Suprapubic skin (tissue), 4 donors: ENCODE measurements at regions not wholly inside any gene's neighbourhood (a gene's known extent, or its start where the extent isn't known, plus 50 kb on each side); places are given as distances from the start of the nearest gene placed in this dataset.

ENCODE experiments used
- CTCF ChIP-seq, 2 donors: fragments of 200-600 bp in 1 of 2; fragments of 450-650 bp in 1 of 2; sonication (generic) in 1 of 2; IDR thresholded peaks; one replicate each; pipeline ENCODE4 v1.5.1; 2016 to 2019; ENCODE audit warnings: antibody characterized with exemption in 2 of 2, mild to moderate bottlenecking in 1 of 2, moderate library complexity in 1 of 2
- EP300 ChIP-seq: sonication (generic); formaldehyde crosslinking; IDR thresholded peaks from one replicate; pipeline ENCODE4 v1.6.1; 2017; ENCODE audit warnings: antibody characterized with exemption
- POLR2A ChIP-seq, 2 donors: fragments of 450-650 bp; IDR thresholded peaks; one replicate each; pipeline ENCODE4 v1.6.1; 2017; ENCODE audit warnings: antibody characterized with exemption in 2 of 2, mild to moderate bottlenecking in 2 of 2, moderate library complexity in 2 of 2
- POLR2AphosphoS5 ChIP-seq, 3 donors: sonication (generic); formaldehyde crosslinking; IDR thresholded peaks; one replicate each; pipeline ENCODE4 v1.6.1; 2017; ENCODE audit warnings: antibody characterized with exemption in 3 of 3

- no peak for TF ChIP-seq EP300
- TF ChIP-seq CTCF (IDR thresholded peaks at IDR 0.05), result no peak
- TF ChIP-seq POLR2A (IDR thresholded peaks at IDR 0.05), result no peak
- TF ChIP-seq POLR2AphosphoS5 (IDR thresholded peaks at IDR 0.05), result no peak
These were observed 278.1 kb downstream of the ZEB2 start for GRCh38 chr2:144241801-144242200.
